ENCODE measurements at regions not wholly inside any gene's neighbourhood (a gene's known extent, or its start where the extent isn't known, plus 50 kb on each side); places are given as distances from the start of the nearest gene placed in this dataset.

DNA sequence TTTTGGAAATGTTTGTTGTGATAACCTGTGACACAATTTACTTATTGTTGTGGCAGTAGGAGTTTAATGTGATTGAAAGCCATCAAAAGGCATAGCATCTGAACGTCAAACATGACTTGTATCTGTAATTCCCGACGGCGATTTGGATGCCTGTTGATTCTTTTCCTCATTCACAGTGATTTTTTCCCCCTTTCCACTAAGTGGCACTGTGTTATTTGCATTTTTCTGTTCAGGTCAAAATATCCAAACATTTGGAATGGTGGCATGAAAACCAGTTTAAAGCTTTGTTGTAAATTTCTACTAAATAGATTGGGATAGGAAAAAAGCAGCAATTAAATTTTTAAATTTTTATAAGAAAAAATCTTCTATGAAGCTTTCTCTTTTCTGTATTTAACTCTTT lies 259.9 kb upstream of the KCNH8 start:
- H3K4me3 Mint-ChIP-seq, result no peak overlapping the region
- intact Hi-C loops (cut with micrococcal nuclease), result no loop called here
- H3K4me1 Mint-ChIP-seq (ENCODE audit: low read depth), result no peaks in the 10 kb centered on the region
- H3K27ac Mint-ChIP-seq, result no peak overlapping the region
- no peaks in the 10 kb centered on the region for H3K36me3 Mint-ChIP-seq (ENCODE audit: low read depth)
- H3K9me3 Mint-ChIP-seq, result no peaks in the 10 kb centered on the region
- no peaks in the 10 kb centered on the region for H3K27me3 Mint-ChIP-seq

DNA sequence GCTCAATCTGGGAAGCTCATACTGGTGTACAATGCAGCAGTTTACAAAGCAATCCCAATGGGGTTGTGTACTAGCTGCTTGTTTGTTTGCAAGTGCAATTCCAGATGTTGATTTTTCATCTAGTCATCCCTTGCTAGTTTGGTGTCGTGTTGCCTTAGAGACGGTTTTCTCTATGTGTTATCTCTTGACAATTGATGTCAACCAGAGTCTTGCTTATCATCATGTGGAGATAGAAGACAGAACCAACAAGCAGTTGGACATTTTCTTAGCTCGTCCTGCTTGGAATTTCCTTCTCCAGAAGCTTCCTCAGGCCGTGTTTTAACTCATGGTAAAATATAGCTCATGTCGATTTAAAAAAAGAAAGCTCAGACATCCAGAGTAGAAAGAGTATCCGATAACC lies 262.0 kb upstream of the KCNH8 start:
- Mint-ChIP-seq H3K4me3 (no peak overlapping the region), H3K27me3 (no peaks in the 10 kb centered on the region), H3K9me3 (no peaks in the 10 kb centered on the region), H3K36me3 (ENCODE audit: low read depth) (no peaks in the 10 kb centered on the region), H3K4me1 (ENCODE audit: low read depth) (no peaks in the 10 kb centered on the region), H3K27ac (no peak overlapping the region)
- intact Hi-C loops (cut with micrococcal nuclease), result no loop called here

DNA sequence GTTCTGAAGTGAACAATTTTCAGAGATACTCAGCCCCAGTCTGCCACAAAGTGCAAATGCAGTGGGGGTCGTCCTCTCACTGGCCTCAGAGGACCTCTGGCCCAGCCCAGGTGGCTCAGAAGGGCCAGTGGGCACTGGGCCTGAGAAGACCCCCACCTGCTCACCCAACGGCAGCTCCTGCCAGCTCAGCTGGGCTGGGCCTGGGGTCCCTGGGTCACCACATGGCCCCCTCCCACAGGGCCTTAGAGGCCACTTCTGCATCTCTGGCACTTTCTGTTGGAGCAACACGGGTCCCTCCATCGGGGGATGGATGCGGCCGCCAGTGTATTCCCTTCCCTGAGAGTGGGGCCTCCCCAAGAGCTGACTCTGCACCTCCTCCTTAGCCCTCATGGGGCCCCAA lies 262.7 kb upstream of the KCNH8 start:
- H3K9me3 Mint-ChIP-seq, result no peaks in the 10 kb centered on the region
- no peaks in the 10 kb centered on the region for H3K4me1 Mint-ChIP-seq (ENCODE audit: low read depth)
- H3K27me3 Mint-ChIP-seq, result no peaks in the 10 kb centered on the region
- H3K4me3 Mint-ChIP-seq, result no peak overlapping the region
- no peak overlapping the region for H3K27ac Mint-ChIP-seq
- no peaks in the 10 kb centered on the region for H3K36me3 Mint-ChIP-seq (ENCODE audit: low read depth)
- intact Hi-C loops (cut with micrococcal nuclease), result no loop called here

DNA sequence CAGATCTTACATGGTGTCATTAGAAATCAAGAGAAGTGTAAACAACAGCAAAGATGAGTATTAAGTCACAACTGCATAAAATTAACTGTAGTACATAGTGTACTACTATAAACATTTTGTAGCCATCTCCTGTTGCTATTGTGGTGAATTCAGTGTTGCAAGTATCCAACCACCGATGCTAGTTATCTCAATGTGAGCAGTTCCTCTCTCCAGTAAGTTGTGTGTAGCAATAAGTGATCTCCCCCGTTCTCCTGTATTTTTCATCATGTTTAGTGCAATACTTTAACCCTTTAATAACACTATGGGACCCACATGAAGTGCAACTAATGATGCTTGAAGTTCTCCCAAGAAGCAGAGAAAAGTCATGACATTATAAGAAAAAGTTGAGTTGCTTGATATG lies 264.7 kb upstream of the KCNH8 start:
- Mint-ChIP-seq H3K27me3 (no peaks in the 10 kb centered on the region), H3K36me3 (ENCODE audit: low read depth) (no peaks in the 10 kb centered on the region), H3K4me3 (no peak overlapping the region), H3K9me3 (no peaks in the 10 kb centered on the region), H3K4me1 (ENCODE audit: low read depth) (no peaks in the 10 kb centered on the region), H3K27ac (no peak overlapping the region)
- intact Hi-C loops (cut with micrococcal nuclease), result no loop called here

DNA sequence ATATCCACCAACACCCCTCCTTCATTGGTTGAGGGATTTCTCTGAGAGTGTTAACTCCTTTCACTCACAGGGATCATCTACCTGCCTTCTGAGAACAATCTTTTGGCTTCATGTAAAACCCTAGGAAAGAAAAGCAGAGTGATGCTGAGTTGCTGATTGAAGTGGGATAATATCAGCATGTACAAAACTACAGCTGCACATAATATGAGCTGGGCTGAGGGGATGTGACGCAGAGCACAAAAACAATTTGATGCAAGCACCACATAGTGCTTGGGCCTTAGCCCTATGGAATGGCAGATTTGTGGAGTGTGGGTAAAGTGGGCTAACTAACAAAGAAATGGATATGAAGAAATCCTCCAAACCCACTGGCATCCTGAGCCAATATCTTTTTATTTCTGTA lies 267.6 kb upstream of the KCNH8 start:
- H3K27me3 Mint-ChIP-seq, result no peaks in the 10 kb centered on the region
- intact Hi-C loops (cut with micrococcal nuclease), result no loop called here
- H3K27ac Mint-ChIP-seq, result no peak overlapping the region
- no peaks in the 10 kb centered on the region for H3K4me1 Mint-ChIP-seq (ENCODE audit: low read depth)
- no peaks in the 10 kb centered on the region for H3K9me3 Mint-ChIP-seq
- H3K4me3 Mint-ChIP-seq, result no peak overlapping the region
- no peaks in the 10 kb centered on the region for H3K36me3 Mint-ChIP-seq (ENCODE audit: low read depth)

DNA sequence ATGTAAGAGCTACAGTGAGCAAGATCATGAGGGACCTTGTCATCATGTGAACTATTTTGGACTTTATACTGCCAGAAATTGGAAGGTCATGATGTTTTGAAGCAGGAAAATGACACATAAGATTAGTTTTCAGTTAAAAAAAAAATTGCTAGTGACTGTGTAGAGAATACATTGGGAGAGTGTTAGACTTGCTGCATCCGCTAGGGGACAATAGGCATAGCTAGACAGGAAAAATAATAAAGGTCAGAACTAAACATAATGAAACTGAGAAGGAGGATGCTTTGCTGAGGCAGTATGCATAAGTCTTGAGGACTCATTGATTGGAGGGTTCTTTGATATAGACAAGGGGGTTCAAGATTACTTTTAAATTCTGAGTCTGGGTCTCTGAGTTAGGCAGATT lies 275.8 kb upstream of the KCNH8 start:
- H3K36me3 Mint-ChIP-seq (ENCODE audit: low read depth), result no peaks in the 10 kb centered on the region
- H3K27ac Mint-ChIP-seq, result no peak overlapping the region
- intact Hi-C loops (cut with micrococcal nuclease), result no loop called here
- no peak overlapping the region for H3K4me3 Mint-ChIP-seq
- H3K27me3 Mint-ChIP-seq, result no peaks in the 10 kb centered on the region
- no peaks in the 10 kb centered on the region for H3K4me1 Mint-ChIP-seq (ENCODE audit: low read depth)
- no peaks in the 10 kb centered on the region for H3K9me3 Mint-ChIP-seq

DNA sequence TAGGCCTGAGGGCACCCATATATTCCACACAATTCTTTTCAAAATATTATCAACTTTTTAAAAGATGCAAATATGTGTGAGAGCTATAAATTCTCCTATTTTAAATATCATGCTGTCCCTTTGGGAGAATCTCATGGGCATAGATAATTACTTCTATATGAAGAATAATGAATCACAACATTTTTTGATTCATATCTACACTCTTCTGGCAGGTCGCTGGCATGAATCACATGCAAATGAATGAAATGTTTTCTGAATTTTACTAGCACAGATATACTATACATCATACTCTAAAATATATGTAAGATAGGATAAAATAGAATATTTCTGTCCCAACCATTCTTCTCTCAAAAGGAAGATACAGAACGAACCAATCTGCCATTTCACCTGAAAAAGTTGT lies 277.7 kb upstream of the KCNH8 start:
- no peaks in the 10 kb centered on the region for H3K27me3 Mint-ChIP-seq
- H3K27ac Mint-ChIP-seq, result no peak overlapping the region
- no peak overlapping the region for H3K4me3 Mint-ChIP-seq
- H3K4me1 Mint-ChIP-seq (ENCODE audit: low read depth), result no peaks in the 10 kb centered on the region
- no peaks in the 10 kb centered on the region for H3K9me3 Mint-ChIP-seq
- H3K36me3 Mint-ChIP-seq (ENCODE audit: low read depth), result no peaks in the 10 kb centered on the region
- intact Hi-C loops (cut with micrococcal nuclease), result no loop called here

DNA sequence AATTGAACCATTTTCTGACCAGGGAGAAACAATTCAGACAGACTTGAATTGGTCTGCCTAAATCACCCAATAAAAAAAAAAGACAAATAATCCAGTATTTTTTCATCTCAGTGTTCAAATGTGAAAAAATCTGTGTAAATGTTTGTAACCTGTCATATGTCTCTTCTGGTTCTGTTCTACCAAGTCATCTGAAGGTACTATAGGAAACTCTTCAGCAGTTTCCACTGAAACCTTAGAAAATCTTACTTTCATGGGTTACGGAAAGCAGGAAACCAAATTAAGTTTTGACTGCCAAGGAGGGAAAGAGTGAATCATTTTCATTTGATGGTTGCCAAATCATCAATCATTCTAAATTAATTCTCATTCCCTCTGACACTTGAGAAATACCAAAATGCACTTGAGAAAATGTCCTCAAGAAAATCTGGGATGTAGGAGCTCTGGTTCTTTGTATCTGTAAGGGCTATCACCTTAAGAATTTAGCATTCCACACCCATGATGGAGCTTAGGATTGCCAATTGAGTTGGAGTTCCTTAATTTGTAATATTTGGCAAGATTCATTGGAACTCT lies 278.2 kb upstream of the KCNH8 start:
- H3K27ac Mint-ChIP-seq, result no peak overlapping the region
- intact Hi-C loops (cut with micrococcal nuclease), result no loop called here
- no peaks in the 10 kb centered on the region for H3K36me3 Mint-ChIP-seq (ENCODE audit: low read depth)
- H3K9me3 Mint-ChIP-seq, result no peaks in the 10 kb centered on the region
- no peaks in the 10 kb centered on the region for H3K4me1 Mint-ChIP-seq (ENCODE audit: low read depth)
- H3K27me3 Mint-ChIP-seq, result no peaks in the 10 kb centered on the region
- no peak overlapping the region for H3K4me3 Mint-ChIP-seq

DNA sequence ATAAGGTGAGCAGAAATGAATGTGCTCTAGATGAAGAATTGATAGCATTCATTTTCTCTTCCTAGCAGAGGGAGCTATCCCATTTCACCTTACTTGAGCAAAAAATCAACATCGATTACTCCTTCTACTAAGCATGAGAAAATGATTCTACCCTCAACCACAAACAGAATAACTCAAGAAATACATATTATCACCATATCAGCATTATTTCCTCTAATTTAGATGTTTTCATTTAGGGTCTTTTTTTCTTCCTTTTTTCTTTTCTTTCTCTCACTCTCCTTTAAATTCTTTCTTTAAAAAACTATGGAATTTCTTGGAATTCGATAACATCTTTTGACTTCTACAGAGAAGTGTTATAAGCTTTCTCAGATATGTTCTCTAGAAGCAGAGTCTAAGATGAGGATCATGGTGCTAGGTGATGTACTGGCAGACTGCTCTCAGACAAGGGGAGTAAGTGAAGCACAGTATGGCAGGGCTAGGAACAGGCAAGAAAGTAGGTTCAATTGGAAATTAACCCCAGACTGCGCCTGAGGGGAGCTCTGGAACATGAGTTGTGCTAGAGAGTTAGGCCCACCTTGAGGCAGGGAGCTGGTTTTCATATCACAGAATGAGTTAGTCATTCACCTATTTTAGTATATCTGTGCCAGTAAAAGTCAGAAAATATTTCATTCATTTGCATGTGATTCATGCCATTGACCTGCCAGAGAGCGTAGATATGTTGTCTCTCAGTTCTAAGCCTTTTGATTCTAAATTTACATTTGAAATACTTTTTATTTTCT lies 279.2 kb upstream of the KCNH8 start:
- no peaks in the 10 kb centered on the region for H3K4me1 Mint-ChIP-seq (ENCODE audit: low read depth)
- H3K27me3 Mint-ChIP-seq, result no peaks in the 10 kb centered on the region
- H3K9me3 Mint-ChIP-seq, result no peaks in the 10 kb centered on the region
- H3K4me3 Mint-ChIP-seq, result no peak overlapping the region
- intact Hi-C loops (cut with micrococcal nuclease), result no loop called here
- H3K36me3 Mint-ChIP-seq (ENCODE audit: low read depth), result no peaks in the 10 kb centered on the region
- no peak overlapping the region for H3K27ac Mint-ChIP-seq

DNA sequence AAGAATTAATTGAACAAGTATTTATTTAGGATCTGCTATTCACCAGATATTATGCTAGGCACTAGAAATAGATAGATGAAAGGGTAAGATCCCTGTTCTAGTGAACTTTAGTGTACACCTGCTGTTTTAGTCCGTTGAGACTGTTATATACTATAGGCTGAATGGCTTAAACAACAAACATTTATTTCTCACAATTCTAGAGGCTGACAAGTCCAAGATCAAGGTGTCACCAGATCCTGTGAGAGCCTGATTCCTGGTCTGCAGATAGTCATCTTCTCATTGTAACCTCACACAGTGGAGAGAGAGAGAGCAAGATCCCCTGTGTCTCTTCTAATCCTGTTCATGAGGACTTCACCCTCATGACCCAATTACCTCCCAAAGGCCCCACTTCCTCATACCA lies 281.4 kb upstream of the KCNH8 start:
- no peaks in the 10 kb centered on the region for H3K4me1 Mint-ChIP-seq (ENCODE audit: low read depth)
- H3K4me3 Mint-ChIP-seq, result no peak overlapping the region
- no peaks in the 10 kb centered on the region for H3K27me3 Mint-ChIP-seq
- H3K36me3 Mint-ChIP-seq (ENCODE audit: low read depth), result no peaks in the 10 kb centered on the region
- intact Hi-C loops (cut with micrococcal nuclease), result no loop called here
- H3K9me3 Mint-ChIP-seq, result no peaks in the 10 kb centered on the region
- no peak overlapping the region for H3K27ac Mint-ChIP-seq

DNA sequence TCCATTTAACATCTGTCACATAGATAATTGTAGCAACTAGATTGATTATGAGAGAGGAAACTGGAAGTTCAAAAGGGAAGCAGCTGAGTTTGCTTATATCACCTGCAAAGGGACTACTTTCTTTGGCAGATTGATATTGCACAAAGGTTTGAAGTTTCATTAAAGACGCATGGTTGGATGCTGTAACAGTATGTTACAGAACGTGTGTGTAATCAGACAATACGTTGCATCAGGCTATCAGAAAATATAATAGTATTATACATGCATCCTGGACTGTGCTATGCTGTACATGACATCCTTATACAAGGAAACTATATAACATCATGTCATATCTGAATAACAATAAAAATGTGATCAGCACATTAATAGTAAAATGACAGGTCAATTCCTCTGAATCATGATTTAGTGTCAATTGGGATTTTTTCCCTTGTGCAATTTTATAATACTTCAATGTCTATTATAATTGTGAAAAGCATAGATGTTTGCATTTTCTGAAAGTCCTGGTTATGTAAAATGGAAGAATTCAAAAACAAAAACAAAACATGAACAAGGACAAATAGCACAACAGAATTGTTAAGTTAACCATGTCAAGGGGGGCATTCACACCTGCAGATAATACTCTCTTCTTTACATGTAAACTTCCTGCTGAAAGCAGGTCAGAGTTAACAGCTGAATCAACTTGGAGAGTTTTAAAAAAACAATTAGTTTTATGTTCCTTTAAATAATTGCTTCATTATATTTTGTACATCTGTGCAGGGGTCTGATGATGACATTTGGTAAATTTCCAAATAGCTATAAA lies 283.2 kb upstream of the KCNH8 start:
- H3K27ac Mint-ChIP-seq, result no peak overlapping the region
- no peaks in the 10 kb centered on the region for H3K36me3 Mint-ChIP-seq (ENCODE audit: low read depth)
- H3K27me3 Mint-ChIP-seq, result no peaks in the 10 kb centered on the region
- intact Hi-C loops (cut with micrococcal nuclease), result no loop called here
- H3K4me1 Mint-ChIP-seq (ENCODE audit: low read depth), result no peaks in the 10 kb centered on the region
- no peaks in the 10 kb centered on the region for H3K9me3 Mint-ChIP-seq
- H3K4me3 Mint-ChIP-seq, result no peak overlapping the region

DNA sequence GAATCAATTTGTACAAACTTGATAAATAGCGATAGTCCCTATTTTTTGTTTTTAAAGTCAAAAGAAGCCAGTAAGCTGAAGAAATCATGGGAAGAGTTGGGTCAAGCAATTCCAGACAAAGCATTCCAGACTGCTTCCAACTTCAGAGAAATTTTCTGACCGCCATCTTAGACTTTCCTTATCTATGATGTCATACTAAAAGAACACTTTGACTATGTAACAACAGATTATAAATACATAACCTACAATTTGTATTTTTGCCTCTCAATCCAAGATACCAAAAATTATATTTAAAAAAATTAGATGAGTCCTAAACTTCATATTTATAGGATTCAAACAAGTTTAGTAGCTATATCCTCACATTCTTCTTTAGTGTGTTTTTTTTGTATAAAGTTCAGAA lies 286.2 kb upstream of the KCNH8 start:
- intact Hi-C loops (cut with micrococcal nuclease), result no loop called here
- no peaks in the 10 kb centered on the region for H3K36me3 Mint-ChIP-seq (ENCODE audit: low read depth)
- no peaks in the 10 kb centered on the region for H3K4me1 Mint-ChIP-seq (ENCODE audit: low read depth)
- H3K27ac Mint-ChIP-seq, result no peak overlapping the region
- no peaks in the 10 kb centered on the region for H3K9me3 Mint-ChIP-seq
- H3K4me3 Mint-ChIP-seq, result no peak overlapping the region
- no peaks in the 10 kb centered on the region for H3K27me3 Mint-ChIP-seq

DNA sequence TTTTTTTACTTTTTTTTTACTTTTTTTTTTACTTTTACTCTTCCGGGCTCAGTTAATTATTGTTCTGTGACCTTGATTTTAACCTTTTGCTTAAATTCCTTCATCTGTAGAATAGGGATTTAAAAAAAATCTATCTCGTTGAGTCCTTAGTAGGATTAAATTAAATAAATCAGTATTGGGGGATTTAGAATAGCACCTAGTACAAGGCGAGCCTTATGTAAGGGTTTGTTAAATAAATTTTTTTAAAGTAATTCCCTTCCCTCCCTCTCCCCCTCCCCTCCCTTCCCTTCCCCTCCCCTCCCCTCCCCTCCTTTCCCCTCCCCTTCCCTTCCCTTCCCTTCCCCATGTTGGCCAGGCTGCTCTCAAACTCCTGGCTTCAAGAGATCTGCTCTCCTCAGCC lies 287.2 kb upstream of the KCNH8 start:
- intact Hi-C loops (cut with micrococcal nuclease), result no loop called here
- no peaks in the 10 kb centered on the region for H3K36me3 Mint-ChIP-seq (ENCODE audit: low read depth)
- no peaks in the 10 kb centered on the region for H3K9me3 Mint-ChIP-seq
- H3K4me1 Mint-ChIP-seq (ENCODE audit: low read depth), result no peaks in the 10 kb centered on the region
- no peak overlapping the region for H3K27ac Mint-ChIP-seq
- no peaks in the 10 kb centered on the region for H3K27me3 Mint-ChIP-seq
- no peak overlapping the region for H3K4me3 Mint-ChIP-seq

DNA sequence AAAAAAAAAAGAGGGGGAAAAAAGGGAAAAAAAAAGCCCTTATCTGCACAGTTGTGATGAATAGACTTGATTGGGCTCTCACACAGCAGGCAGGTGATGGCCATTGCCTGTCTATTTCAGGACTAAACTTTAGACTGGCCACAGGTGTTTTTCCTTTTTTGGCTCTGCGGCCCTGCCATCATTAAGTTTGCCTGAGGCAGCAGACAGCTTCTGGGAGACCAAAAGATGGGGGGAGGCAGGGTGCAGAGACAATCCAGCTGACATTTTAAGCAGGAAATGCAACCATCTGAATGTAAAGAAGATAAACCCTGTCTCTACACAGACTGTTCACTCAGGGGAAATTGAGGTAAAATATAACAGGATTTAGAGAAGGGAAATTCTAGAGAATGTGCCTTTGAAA lies 295.0 kb upstream of the KCNH8 start:
- H3K9me3 Mint-ChIP-seq, result no peaks in the 10 kb centered on the region

More for the DNA sequence above, 295.0 kb upstream of the KCNH8 start:
- H3K27ac Mint-ChIP-seq, result no peak overlapping the region
- intact Hi-C loops (cut with micrococcal nuclease), result no loop called here
- no peaks in the 10 kb centered on the region for H3K27me3 Mint-ChIP-seq
- no peaks in the 10 kb centered on the region for H3K4me1 Mint-ChIP-seq (ENCODE audit: low read depth)
- H3K4me3 Mint-ChIP-seq, result no peak overlapping the region
- H3K36me3 Mint-ChIP-seq (ENCODE audit: low read depth), result no peaks in the 10 kb centered on the region
